GM19043 (cell line): ENCODE measurements at regions not wholly inside any gene's neighbourhood (a gene's known extent, or its start where the extent isn't known, plus 50 kb on each side); places are given as distances from the start of the nearest gene placed in this dataset.

ENCODE experiments used
- ATAC-seq: cut with Tn5 transposase; IDR thresholded peaks from one replicate; pipeline ENCODE4 v1.9.1; 2021; ENCODE audit warnings: low read depth; ENCODE audit not compliant: unreplicated experiment

DNA sequence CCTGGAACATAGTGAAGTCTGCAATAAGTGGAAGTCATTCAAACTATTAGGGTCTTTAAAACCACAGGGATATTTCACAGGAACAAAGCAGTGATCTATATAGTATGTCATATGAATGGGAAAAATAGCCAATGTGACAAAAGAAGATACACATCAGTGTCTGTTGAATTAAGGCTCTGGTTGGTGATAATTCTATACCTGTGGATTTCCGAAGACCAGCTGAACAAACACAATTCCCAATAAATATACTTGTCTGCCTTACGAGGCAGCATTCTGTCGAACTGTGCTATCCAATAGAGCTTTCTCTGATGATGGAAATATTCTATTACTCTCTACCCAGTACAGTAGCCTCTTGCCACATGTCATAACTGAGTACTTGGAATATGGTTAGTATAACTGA lies 55.9 kb upstream of the CAV2 start:
- ATAC-seq: no peak

- ATAC-seq: no peak
Observed at GRCh38 chr7:116445447-116446211, 53.9 kb upstream of the CAV2 start.

- no peak for ATAC-seq
Observed at GRCh38 chr7:116446212-116446855, 53.2 kb upstream of the CAV2 start.

GRCh38 chr7:116447436-116447835 lies 52.1 kb upstream of the CAV2 start:
- no peak for ATAC-seq

DNA sequence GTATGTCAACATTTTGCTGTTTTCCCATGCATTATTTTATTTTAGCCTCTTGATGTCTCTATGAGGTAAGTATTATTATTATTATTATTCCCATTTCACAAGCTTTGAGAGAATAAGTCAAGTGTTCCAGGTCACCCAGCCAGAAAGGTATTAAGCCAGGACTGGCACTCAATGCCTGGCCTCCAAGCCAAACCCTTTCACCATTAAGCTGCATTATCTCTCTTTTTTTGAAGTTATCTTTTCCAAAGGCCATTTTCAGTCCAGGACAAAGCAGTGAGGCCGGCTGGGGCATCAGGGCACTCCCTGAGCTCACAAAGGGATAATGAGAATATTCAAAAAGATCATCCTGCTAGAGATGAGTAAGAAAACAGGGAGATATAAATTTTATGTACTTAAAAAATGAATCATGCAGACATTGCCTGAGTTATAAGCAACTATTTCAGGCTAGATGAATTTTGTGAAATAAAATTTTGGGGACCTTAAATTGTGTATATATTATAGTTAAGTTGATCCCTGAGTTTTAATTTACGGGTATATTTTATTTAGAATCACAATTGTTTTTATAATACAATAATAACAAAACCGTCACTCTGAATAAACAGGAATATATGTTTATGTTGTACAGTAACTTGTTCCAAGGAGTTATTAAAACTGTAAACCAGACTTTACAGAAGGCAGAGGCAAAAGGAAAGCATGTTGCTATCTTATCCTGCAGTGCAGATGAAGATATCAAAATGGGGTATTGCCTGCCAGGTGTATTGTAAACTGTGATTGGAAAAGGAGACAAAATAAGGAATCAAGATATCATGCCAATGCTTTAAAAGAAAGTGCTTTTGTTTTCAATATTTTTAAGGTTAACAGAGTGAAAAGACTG lies 51.3 kb upstream of the CAV2 start:
- ATAC-seq: no peak

- ATAC-seq: no peak
Observed at GRCh38 chr7:116449441-116449840, 50.1 kb upstream of the CAV2 start.
